ENCODE measurements at regions not wholly inside any gene's neighbourhood (a gene's known extent, or its start where the extent isn't known, plus 50 kb on each side); places are given as distances from the start of the nearest gene placed in this dataset.

- H3K27me3 ChIP-seq (ENCODE audit: control insufficient read depth, insufficient read depth, low read length), result no peaks in the 10 kb centered on the region
- CTCF ChIA-PET, result no interaction called here
- no peak for DNase-seq (ENCODE audit: low read depth, low spot score)
- no peak for ATAC-seq
- in situ Hi-C loops (cut with HindIII; ENCODE audit: low pct_unique_long_range_greater_than_20kb, low sequenced_read_pairs) (no loop called here), intact Hi-C loops (cut with micrococcal nuclease; ENCODE audit: unreplicated experiment) (no loop called here)
- POLR2A ChIA-PET, result no interaction called here
- no peaks in the 10 kb centered on the region for H3K36me3 ChIP-seq (ENCODE audit: control insufficient read depth, insufficient read depth, low read length)
- H3K4me3 ChIP-seq (ENCODE audit: low read depth in 2 of 2, low read length in 2 of 2), result no peak overlapping the region
- H3K9me3 ChIP-seq (ENCODE audit: control insufficient read depth, insufficient read depth, low read depth, low read length), result peaks cover 3% of the 10 kb centered on the region; the same call in 1 of the 2 replicates
- H3K27ac ChIP-seq (ENCODE audit: low read length), result peak overlapping the region; percentile 69; the same call in 1 of the 2 replicates
- TF ChIP-seq, protein P1, sequence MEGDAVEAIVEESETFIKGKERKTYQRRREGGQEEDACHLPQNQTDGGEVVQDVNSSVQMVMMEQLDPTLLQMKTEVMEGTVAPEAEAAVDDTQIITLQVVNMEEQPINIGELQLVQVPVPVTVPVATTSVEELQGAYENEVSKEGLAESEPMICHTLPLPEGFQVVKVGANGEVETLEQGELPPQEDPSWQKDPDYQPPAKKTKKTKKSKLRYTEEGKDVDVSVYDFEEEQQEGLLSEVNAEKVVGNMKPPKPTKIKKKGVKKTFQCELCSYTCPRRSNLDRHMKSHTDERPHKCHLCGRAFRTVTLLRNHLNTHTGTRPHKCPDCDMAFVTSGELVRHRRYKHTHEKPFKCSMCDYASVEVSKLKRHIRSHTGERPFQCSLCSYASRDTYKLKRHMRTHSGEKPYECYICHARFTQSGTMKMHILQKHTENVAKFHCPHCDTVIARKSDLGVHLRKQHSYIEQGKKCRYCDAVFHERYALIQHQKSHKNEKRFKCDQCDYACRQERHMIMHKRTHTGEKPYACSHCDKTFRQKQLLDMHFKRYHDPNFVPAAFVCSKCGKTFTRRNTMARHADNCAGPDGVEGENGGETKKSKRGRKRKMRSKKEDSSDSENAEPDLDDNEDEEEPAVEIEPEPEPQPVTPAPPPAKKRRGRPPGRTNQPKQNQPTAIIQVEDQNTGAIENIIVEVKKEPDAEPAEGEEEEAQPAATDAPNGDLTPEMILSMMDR (IDR thresholded peaks at IDR 0.05), result no peak
- TF ChIP-seq TCF7L2 (IDR thresholded peaks at IDR 0.05; ENCODE audit: low read depth, low read length), result no peak
- peaks cover 4% of the 10 kb centered on the region; the same call in 1 of the 2 replicates for H3K4me1 ChIP-seq (ENCODE audit: control insufficient read depth, insufficient read depth, low read length)
- no TSS peak for BruUV-seq (replicated peaks)
Observed at GRCh38 chr1:235004276-235004675, 124.4 kb downstream of the TOMM20 start.

DNA sequence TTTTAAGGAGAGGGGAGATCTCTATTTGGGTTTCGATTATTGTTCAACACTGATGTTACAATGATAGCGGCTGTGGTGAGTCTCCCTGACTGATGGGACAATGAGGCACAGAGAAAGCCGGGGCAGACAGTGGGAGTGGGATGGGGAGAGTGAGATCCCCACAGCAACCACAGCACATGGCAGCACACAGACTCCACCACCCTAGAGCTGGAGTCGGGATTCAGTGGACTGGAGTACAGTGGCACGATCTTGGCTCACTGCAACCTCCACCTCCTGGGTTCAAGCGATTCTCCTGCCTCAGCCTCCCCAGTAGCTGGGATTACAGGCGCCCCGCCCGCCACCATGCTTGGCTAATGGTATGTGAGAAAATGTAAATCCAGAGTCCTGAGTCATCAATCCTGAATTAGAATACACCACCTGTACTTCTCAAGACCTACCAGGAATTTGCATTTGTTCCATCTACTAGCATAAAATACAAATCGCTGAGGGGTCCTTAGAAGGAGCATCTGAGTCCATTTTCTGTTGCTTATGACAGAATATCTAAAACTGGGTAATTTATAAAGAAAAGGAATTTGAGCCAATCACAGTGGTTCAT, 125.8 kb downstream of the TOMM20 start:
- H3K4me3 ChIP-seq (ENCODE audit: low read depth in 2 of 2, low read length in 2 of 2), result no peak overlapping the region
- H3K27me3 ChIP-seq (ENCODE audit: control insufficient read depth, insufficient read depth, low read length), result no peaks in the 10 kb centered on the region
- H3K27ac ChIP-seq (ENCODE audit: low read length), result peak overlapping the region; percentile 69; the same call in 1 of the 2 replicates
- H3K9me3 ChIP-seq (ENCODE audit: control insufficient read depth, insufficient read depth, low read depth, low read length), result peaks cover 2% of the 10 kb centered on the region; the same call in 1 of the 2 replicates
- intact Hi-C loops (cut with micrococcal nuclease; ENCODE audit: unreplicated experiment), result no loop called here
- POLR2A ChIA-PET, result no interaction called here
- H3K4me1 ChIP-seq (ENCODE audit: control insufficient read depth, insufficient read depth, low read length), result peaks cover 18% of the 10 kb centered on the region
- TF ChIP-seq, protein P1 (IDR thresholded peaks at IDR 0.05), result no peak
- TF ChIP-seq POLR2AphosphoS5 (IDR thresholded peaks at IDR 0.05; ENCODE audit: low read depth, low read length) (no peak), TCF7L2 (IDR thresholded peaks at IDR 0.05; ENCODE audit: low read depth, low read length) (no peak), SIN3A (IDR thresholded peaks at IDR 0.05; ENCODE audit: borderline replicate concordance, insufficient read depth, low read depth, low read length) (no peak)
- TF ChIP-seq, protein P2, sequence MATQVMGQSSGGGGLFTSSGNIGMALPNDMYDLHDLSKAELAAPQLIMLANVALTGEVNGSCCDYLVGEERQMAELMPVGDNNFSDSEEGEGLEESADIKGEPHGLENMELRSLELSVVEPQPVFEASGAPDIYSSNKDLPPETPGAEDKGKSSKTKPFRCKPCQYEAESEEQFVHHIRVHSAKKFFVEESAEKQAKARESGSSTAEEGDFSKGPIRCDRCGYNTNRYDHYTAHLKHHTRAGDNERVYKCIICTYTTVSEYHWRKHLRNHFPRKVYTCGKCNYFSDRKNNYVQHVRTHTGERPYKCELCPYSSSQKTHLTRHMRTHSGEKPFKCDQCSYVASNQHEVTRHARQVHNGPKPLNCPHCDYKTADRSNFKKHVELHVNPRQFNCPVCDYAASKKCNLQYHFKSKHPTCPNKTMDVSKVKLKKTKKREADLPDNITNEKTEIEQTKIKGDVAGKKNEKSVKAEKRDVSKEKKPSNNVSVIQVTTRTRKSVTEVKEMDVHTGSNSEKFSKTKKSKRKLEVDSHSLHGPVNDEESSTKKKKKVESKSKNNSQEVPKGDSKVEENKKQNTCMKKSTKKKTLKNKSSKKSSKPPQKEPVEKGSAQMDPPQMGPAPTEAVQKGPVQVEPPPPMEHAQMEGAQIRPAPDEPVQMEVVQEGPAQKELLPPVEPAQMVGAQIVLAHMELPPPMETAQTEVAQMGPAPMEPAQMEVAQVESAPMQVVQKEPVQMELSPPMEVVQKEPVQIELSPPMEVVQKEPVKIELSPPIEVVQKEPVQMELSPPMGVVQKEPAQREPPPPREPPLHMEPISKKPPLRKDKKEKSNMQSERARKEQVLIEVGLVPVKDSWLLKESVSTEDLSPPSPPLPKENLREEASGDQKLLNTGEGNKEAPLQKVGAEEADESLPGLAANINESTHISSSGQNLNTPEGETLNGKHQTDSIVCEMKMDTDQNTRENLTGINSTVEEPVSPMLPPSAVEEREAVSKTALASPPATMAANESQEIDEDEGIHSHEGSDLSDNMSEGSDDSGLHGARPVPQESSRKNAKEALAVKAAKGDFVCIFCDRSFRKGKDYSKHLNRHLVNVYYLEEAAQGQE (IDR thresholded peaks at IDR 0.05; ENCODE audit: insufficient read depth in 1 of 2, low read depth in 2 of 2, low read length in 1 of 2), result no peak
- in situ Hi-C loops (cut with HindIII; ENCODE audit: low pct_unique_long_range_greater_than_20kb, low sequenced_read_pairs), result no loop called here
- no TSS peak for BruUV-seq (replicated peaks)
- CTCF ChIA-PET, result no interaction called here
- H3K36me3 ChIP-seq (ENCODE audit: control insufficient read depth, insufficient read depth, low read length), result no peaks in the 10 kb centered on the region
- ATAC-seq, result no peak
- no peak for DNase-seq (ENCODE audit: low read depth, low spot score)

Data from Panc1 (cell line).